HEK293T (cell line): ENCODE measurements at regions not wholly inside any gene's neighbourhood (a gene's known extent, or its start where the extent isn't known, plus 50 kb on each side); places are given as distances from the start of the nearest gene placed in this dataset.

Experiments used
- CTCF ChIA-PET: fragments of 350-600 bp; formaldehyde crosslinking; extraction: SDS; loops from one replicate; lab custom pipeline; 2021; ENCODE audit warnings: antibody characterized with exemption, inconsistent platforms; lab: Yijun Ruan, JAX
- POLR2A ChIA-PET: fragments of 350-600 bp; formaldehyde crosslinking; extraction: SDS; loops from one replicate; lab custom pipeline; 2020; ENCODE audit warnings: antibody characterized with exemption, inconsistent platforms; lab: Yijun Ruan, JAX
- DNase-seq: peaks from one replicate; pipeline ENCODE4 v3.0.0; 2012; ENCODE audit warnings: mixed read lengths; ENCODE audit errors: extremely low spot score
- ARNT ChIP-seq: fragments of 450-650 bp; IDR thresholded peaks from 2 replicates; pipeline ENCODE4 v1.6.1; 2017; ENCODE audit warnings: mild to moderate bottlenecking
- BHLHE40 ChIP-seq: fragments of 450-650 bp; IDR thresholded peaks from 2 replicates; pipeline ENCODE4 v1.6.1; 2016; ENCODE audit warnings: mild to moderate bottlenecking, moderate library complexity, borderline replicate concordance
- CTBP1 ChIP-seq: fragments of 450-650 bp; IDR thresholded peaks from 2 replicates; pipeline ENCODE4 v1.6.1; 2016; ENCODE audit warnings: borderline replicate concordance
- ELF4 ChIP-seq: fragments of 450-650 bp; IDR thresholded peaks from 2 replicates; pipeline ENCODE4 v1.6.1; 2017; ENCODE audit warnings: antibody characterized with exemption
- FOXA1 ChIP-seq: fragments of 450-650 bp; IDR thresholded peaks from 2 replicates; pipeline ENCODE4 v1.6.1; 2016; ENCODE audit warnings: mild to moderate bottlenecking
- FOXK2 ChIP-seq: fragments of 450-650 bp; IDR thresholded peaks from 2 replicates; pipeline ENCODE4 v1.6.1; 2016; ENCODE audit warnings: mild to moderate bottlenecking
- FOXM1 ChIP-seq: fragments of 450-650 bp; IDR thresholded peaks from 2 replicates; pipeline ENCODE4 v1.6.1; 2017; ENCODE audit warnings: mild to moderate bottlenecking, borderline replicate concordance
- HDGF ChIP-seq: fragments of 450-650 bp; IDR thresholded peaks from 2 replicates; pipeline ENCODE4 v1.6.1; 2017; ENCODE audit warnings: antibody characterized with exemption, borderline replicate concordance
- L3MBTL2 ChIP-seq: fragments of 450-650 bp; conservative IDR thresholded peaks from 2 replicates; pipeline ENCODE4 v1.6.1; 2016; ENCODE audit warnings: mild to moderate bottlenecking
- LEF1 ChIP-seq: fragments of 450-650 bp; IDR thresholded peaks from 2 replicates; pipeline ENCODE4 v1.6.1; 2017; ENCODE audit warnings: mild to moderate bottlenecking, borderline replicate concordance
- NFRKB ChIP-seq: fragments of 450-650 bp; IDR thresholded peaks from 2 replicates; pipeline ENCODE4 v1.6.1; 2016; ENCODE audit warnings: mild to moderate bottlenecking, moderate library complexity
- PKNOX1 ChIP-seq: fragments of 450-650 bp; IDR thresholded peaks from 2 replicates; pipeline ENCODE4 v1.6.1; 2016
- SP1 ChIP-seq: fragments of 450-650 bp; IDR thresholded peaks from 2 replicates; pipeline ENCODE4 v1.6.1; 2017
- SUZ12 ChIP-seq: fragments of 450-650 bp; IDR thresholded peaks from 2 replicates; pipeline ENCODE4 v1.6.1; 2016; ENCODE audit warnings: mild to moderate bottlenecking
- TARDBP ChIP-seq: fragments of 450-650 bp; IDR thresholded peaks from 2 replicates; pipeline ENCODE4 v1.6.1; 2016
- ZNF384 ChIP-seq: fragments of 450-650 bp; IDR thresholded peaks from 2 replicates; pipeline ENCODE4 v1.6.1; 2016

- CTCF ChIA-PET, result no interaction called here
- TF ChIP-seq HDGF, result no peak
- TF ChIP-seq PKNOX1, result no peak
- TF ChIP-seq FOXM1, result no peak
- no peak for TF ChIP-seq CTBP1
- TF ChIP-seq ARNT, result no peak
- TF ChIP-seq SP1, result no peak
- no peak for TF ChIP-seq TARDBP
- TF ChIP-seq ZNF384, result no peak
- TF ChIP-seq FOXK2, result no peak
- no peak for TF ChIP-seq BHLHE40
- no peak for TF ChIP-seq L3MBTL2
- TF ChIP-seq NFRKB, result no peak
- no peak for TF ChIP-seq LEF1
- TF ChIP-seq ELF4, result no peak
- TF ChIP-seq FOXA1, result no peak
- no peak for TF ChIP-seq SUZ12
- no peak for DNase-seq
- POLR2A ChIA-PET, result no interaction called here
These were observed 100.8 kb upstream of the SLC45A1 start for GRCh38 chr1:8217011-8217711.

GRCh38 chr1:8216005-8216404 lies 101.9 kb upstream of the SLC45A1 start:
- TF ChIP-seq SP1 (no peak), LEF1 (no peak), FOXM1 (no peak), L3MBTL2 (no peak), SUZ12 (no peak), ZNF384 (no peak), PKNOX1 (no peak), FOXA1 (no peak), TARDBP (no peak)
- ChIA-PET CTCF (no interaction called here), POLR2A (no interaction called here)
- no peak for DNase-seq

GRCh38 chr1:8214501-8215173 lies 103.3 kb upstream of the SLC45A1 start:
- ChIA-PET CTCF (interaction anchor here (0.7 kb wide), 1 partner anchor 281 kb away, joined by 3 read pairs; no protein-coding TSS in a partner anchor), POLR2A (no interaction called here)
- DNase-seq, result no peak
- no peak for TF ChIP-seq TARDBP
- TF ChIP-seq FOXK2, result no peak
- TF ChIP-seq FOXA1, result no peak
- no peak for TF ChIP-seq ARNT
- no peak for TF ChIP-seq L3MBTL2
- no peak for TF ChIP-seq BHLHE40
- no peak for TF ChIP-seq LEF1
- TF ChIP-seq NFRKB, result no peak
- TF ChIP-seq SP1, result no peak
- no peak for TF ChIP-seq PKNOX1
- no peak for TF ChIP-seq HDGF
- TF ChIP-seq ELF4, result no peak
- TF ChIP-seq FOXM1, result no peak
- TF ChIP-seq SUZ12, result no peak

- DNase-seq, result no peak
- TF ChIP-seq FOXA1 (no peak), ZNF384 (no peak), TARDBP (no peak), NFRKB (no peak), PKNOX1 (no peak), LEF1 (no peak)
- ChIA-PET POLR2A (no interaction called here), CTCF (no interaction called here)
These were observed 104.2 kb upstream of the SLC45A1 start for GRCh38 chr1:8213676-8214075.

- POLR2A ChIA-PET, result no interaction called here
- no peak for DNase-seq
- TF ChIP-seq FOXM1, result no peak
- TF ChIP-seq PKNOX1, result no peak
- no peak for TF ChIP-seq CTBP1
- no peak for TF ChIP-seq SP1
- no peak for TF ChIP-seq NFRKB
- no peak for TF ChIP-seq ELF4
- no peak for TF ChIP-seq ZNF384
- no peak for TF ChIP-seq HDGF
- TF ChIP-seq TARDBP, result no peak
- no peak for TF ChIP-seq LEF1
- CTCF ChIA-PET, result no interaction called here
These were observed 104.8 kb upstream of the SLC45A1 start for GRCh38 chr1:8213136-8213535.
